ENCODE measurements at regions not wholly inside any gene's neighbourhood (a gene's known extent, or its start where the extent isn't known, plus 50 kb on each side); places are given as distances from the start of the nearest gene placed in this dataset.
"Not testable (repeated sequence)": the region's sequence is repeated elsewhere in the genome, so short reads cannot be mapped to it uniquely, and the experiment has no call there.

- H3K4me3 ChIP-seq (replicated peaks; ENCODE audit: low read depth, low read length), result no peak overlapping the region
- DNase-seq (ENCODE audit: extremely low read depth, low read depth), result no peak
- TF ChIP-seq CTCF (IDR thresholded peaks at IDR 0.05; ENCODE audit: low read depth, low read length, missing control alignments), result no peak
These were observed 147.4 kb downstream of the BLID start for GRCh38 chr11:121968638-121969037.

- no peak for TF ChIP-seq CTCF (IDR thresholded peaks at IDR 0.05; ENCODE audit: low read depth, low read length, missing control alignments)
- DNase-seq (ENCODE audit: extremely low read depth, low read depth), result no peak
- H3K4me3 ChIP-seq (replicated peaks; ENCODE audit: low read depth, low read length), result no peak overlapping the region
These were observed 148.8 kb downstream of the BLID start for GRCh38 chr11:121967131-121967704.

- no peak for DNase-seq (ENCODE audit: extremely low read depth, low read depth)
- H3K4me3 ChIP-seq (replicated peaks; ENCODE audit: low read depth, low read length), result no peak overlapping the region
These were observed 150.7 kb downstream of the BLID start for GRCh38 chr11:121965330-121965729.

GRCh38 chr11:121964591-121964990 lies 151.4 kb downstream of the BLID start:
- H3K4me3 ChIP-seq (replicated peaks; ENCODE audit: low read depth, low read length), result no peak overlapping the region
- peak; percentile 11 for DNase-seq (ENCODE audit: extremely low read depth, low read depth)
- TF ChIP-seq CTCF (IDR thresholded peaks at IDR 0.05; ENCODE audit: low read depth, low read length, missing control alignments), result no peak

More at GRCh38 chr11:121965330-121965729, 150.7 kb downstream of the BLID start:
- TF ChIP-seq CTCF (IDR thresholded peaks at IDR 0.05; ENCODE audit: low read depth, low read length, missing control alignments), result no peak

GRCh38 chr11:121963846-121964245 lies 152.2 kb downstream of the BLID start:
- not testable (repeated sequence) for DNase-seq (ENCODE audit: extremely low read depth, low read depth); H3K4me3 ChIP-seq (replicated peaks; ENCODE audit: low read depth, low read length)

- no peak for DNase-seq (ENCODE audit: extremely low read depth, low read depth)
- TF ChIP-seq CTCF (IDR thresholded peaks at IDR 0.05; ENCODE audit: low read depth, low read length, missing control alignments), result no peak
- no peak overlapping the region for H3K4me3 ChIP-seq (replicated peaks; ENCODE audit: low read depth, low read length)
These were observed 154.7 kb downstream of the BLID start for GRCh38 chr11:121961321-121961801.

- no peak for TF ChIP-seq CTCF (IDR thresholded peaks at IDR 0.05; ENCODE audit: low read depth, low read length, missing control alignments)
- H3K4me3 ChIP-seq (replicated peaks; ENCODE audit: low read depth, low read length), result no peak overlapping the region
- no peak for DNase-seq (ENCODE audit: extremely low read depth, low read depth)
These were observed 157.1 kb downstream of the BLID start for GRCh38 chr11:121958971-121959325.

All from HFF-Myc (cell line).